ENCODE measurements at regions not wholly inside any gene's neighbourhood (a gene's known extent, or its start where the extent isn't known, plus 50 kb on each side); places are given as distances from the start of the nearest gene placed in this dataset. TPM values are rescaled to one million over a fixed set of nuclear protein-coding genes. Genes with fewer than 3 reads are reported as not detected.

Small RNA genes in the stretch of these regions (small RNA-seq; reads per million reads assigned to genes)
- gene RF00426 (ENCODE audit: low replicate concordance), result not detected
